GM19438 (cell line): ENCODE measurements at regions not wholly inside any gene's neighbourhood (a gene's known extent, or its start where the extent isn't known, plus 50 kb on each side); places are given as distances from the start of the nearest gene placed in this dataset.

ENCODE experiments used
- ATAC-seq: cut with Tn5 transposase; IDR thresholded peaks from one replicate; pipeline ENCODE4 v1.9.1; 2021; ENCODE audit warnings: low read depth; ENCODE audit not compliant: unreplicated experiment

GRCh38 chr13:72186730-72187422 lies 319.9 kb upstream of the DACH1 start:
- ATAC-seq: no peak

GRCh38 chr13:72185776-72186175 lies 318.8 kb upstream of the DACH1 start:
- no peak for ATAC-seq

- ATAC-seq: no peak
Observed at GRCh38 chr13:72181661-72182060, 314.7 kb upstream of the DACH1 start.

- ATAC-seq: no peak
Observed at GRCh38 chr13:72180253-72180952, 313.4 kb upstream of the DACH1 start.

- no peak for ATAC-seq
Observed at GRCh38 chr13:72174549-72174948, 307.5 kb upstream of the DACH1 start.

GRCh38 chr13:72170571-72170970 lies 303.6 kb upstream of the DACH1 start:
- no peak for ATAC-seq

GRCh38 chr13:72168126-72168855 lies 301.3 kb upstream of the DACH1 start:
- ATAC-seq: no peak

GRCh38 chr13:72166102-72166650 lies 299.2 kb upstream of the DACH1 start:
- no peak for ATAC-seq

- no peak for ATAC-seq
Observed at GRCh38 chr13:72165276-72165675, 298.3 kb upstream of the DACH1 start.

GRCh38 chr13:72164811-72165210 lies 297.8 kb upstream of the DACH1 start:
- ATAC-seq: no peak

GRCh38 chr13:72163678-72164077 lies 296.7 kb upstream of the DACH1 start:
- no peak for ATAC-seq

GRCh38 chr13:72160977-72161376 lies 294.0 kb upstream of the DACH1 start:
- no peak for ATAC-seq

GRCh38 chr13:72156760-72157159 lies 289.8 kb upstream of the DACH1 start:
- ATAC-seq: no peak

- no peak for ATAC-seq
Observed at GRCh38 chr13:72153272-72153671, 286.3 kb upstream of the DACH1 start.

- no peak for ATAC-seq
Observed at GRCh38 chr13:72151241-72151640, 284.2 kb upstream of the DACH1 start.

GRCh38 chr13:72150502-72150901 lies 283.5 kb upstream of the DACH1 start:
- no peak for ATAC-seq

GRCh38 chr13:72149701-72150100 lies 282.7 kb upstream of the DACH1 start:
- no peak for ATAC-seq

GRCh38 chr13:72146816-72147215 lies 279.8 kb upstream of the DACH1 start:
- no peak for ATAC-seq

- ATAC-seq: no peak
Observed at GRCh38 chr13:72145383-72145782, 278.4 kb upstream of the DACH1 start.

- no peak for ATAC-seq
Observed at GRCh38 chr13:72144636-72145035, 277.6 kb upstream of the DACH1 start.

GRCh38 chr13:72141855-72142519 lies 275.0 kb upstream of the DACH1 start:
- ATAC-seq: no peak
